K562 (cell line): ENCODE measurements at regions not wholly inside any gene's neighbourhood (a gene's known extent, or its start where the extent isn't known, plus 50 kb on each side); places are given as distances from the start of the nearest gene placed in this dataset.

ENCODE experiments used
- ATAC-seq: fragments of 200-7000 bp; cut with Tn5 transposase; 3 replicates; pipeline ENCODE4 v1.9.1; 2020; ENCODE audit warnings: moderate library complexity
- BruUV-seq: library from RNA; stranded (reverse); fragments of 400-500 nt; replicated peaks from 2 replicates; lab custom pipeline; 2021; lab: Mats Ljungman, UMichigan
- CTCF ChIA-PET: fragments of 300-600 bp; formaldehyde crosslinking; extraction: SDS; loops from one replicate; lab custom pipeline; 2021; ENCODE audit warnings: low intra/inter-chr PET ratio; lab: Yijun Ruan, JAX
- POLR2A ChIA-PET: fragments of 300-600, 350-650 bp; sonication (Branson Sonifier 250); formaldehyde crosslinking; extraction: SDS; loops from one replicate; lab custom pipeline; 2021; ENCODE audit warnings: antibody characterized with exemption, inconsistent platforms; lab: Yijun Ruan, JAX
- DNase-seq, 4 experiments: peaks; one replicate each; pipeline versions ENCODE4 v3.0.0 to v3.0.0-alpha.2; 2011 to 2018; ENCODE audit warnings: low spot score in 3 of 4, mixed read lengths in 3 of 4; ENCODE audit errors: extremely low read depth in 1 of 4
- FAIRE-seq: peaks from 2 replicates; lab custom pipeline; 2011; peaks lifted over from hg19 to GRCh38; lab: Jason Lieb, UNC
- H2AFZ ChIP-seq: 2 replicates; pipeline ENCODE4 v1.6.0; 2011; ENCODE audit warnings: low read depth, low read length, control low read depth, inconsistent platforms
- H3K27ac ChIP-seq: fragments of 200-600 bp; 3 replicates; pipeline ENCODE4 v1.8.0; 2011; ENCODE audit warnings: low read depth, mild to moderate bottlenecking, control low read depth, inconsistent platforms, low read length, moderate library complexity, mixed read lengths; ENCODE audit errors: extremely low read depth
- H3K27me3 ChIP-seq, 2 experiments: fragments of 300-600 bp in 1 of 2; 2 replicates in 1 of 2; 3 replicates in 1 of 2; pipeline versions ENCODE4 v1.6.0 to v1.8.0; 2011; ENCODE audit warnings: inconsistent platforms in 2 of 2, low read length in 2 of 2, mild to moderate bottlenecking in 1 of 2, mixed read lengths in 1 of 2, moderate library complexity in 1 of 2; ENCODE audit not compliant: control insufficient read depth in 2 of 2, insufficient read depth in 2 of 2
- H3K36me3 ChIP-seq: fragments of 300-600 bp; 3 replicates; pipeline ENCODE4 v1.8.0; 2011; ENCODE audit warnings: mild to moderate bottlenecking, low read length, inconsistent platforms; ENCODE audit not compliant: control insufficient read depth, insufficient read depth
- H3K4me1 ChIP-seq, 2 experiments: fragments of 200-600 bp in 1 of 2; replicated peaks in 1 of 2; 2 replicates in 1 of 2; 3 replicates in 1 of 2; pipeline versions ENCODE4 v1.5.1 to v1.8.0; 2011; ENCODE audit warnings: inconsistent platforms in 2 of 2, low read length in 2 of 2, mild to moderate bottlenecking in 1 of 2, mixed read lengths in 1 of 2, moderate library complexity in 1 of 2; ENCODE audit not compliant: control insufficient read depth in 2 of 2, insufficient read depth in 2 of 2
- H3K4me2 ChIP-seq: 2 replicates; pipeline ENCODE4 v1.6.1; 2011; ENCODE audit warnings: low read length, control low read depth, inconsistent platforms, mixed read lengths; ENCODE audit not compliant: insufficient read depth
- H3K4me3 ChIP-seq: fragments of 200-600 bp; sonication (generic), shearing (Covaris generic); 2 replicates; pipeline ENCODE4 v1.5.1; 2016; ENCODE audit warnings: control low read depth, inconsistent platforms
- H3K79me2 ChIP-seq: fragments of 200-600 bp; 3 replicates; pipeline ENCODE4 v1.8.0; 2011; ENCODE audit warnings: low read length, inconsistent platforms; ENCODE audit not compliant: control insufficient read depth, insufficient read depth
- H3K9ac ChIP-seq, 2 experiments: 2 replicates each; pipeline versions ENCODE4 v1.6.0 to v1.6.1; 2011; ENCODE audit warnings: low read depth in 2 of 2, low read length in 2 of 2, control low read depth in 1 of 2, inconsistent platforms in 1 of 2, mild to moderate bottlenecking in 1 of 2, mixed read lengths in 1 of 2; ENCODE audit not compliant: insufficient read depth in 1 of 2
- H3K9me1 ChIP-seq: one replicate; pipeline ENCODE4 v1.6.0; 2011; ENCODE audit warnings: inconsistent platforms, mild to moderate bottlenecking, low read length, moderate library complexity; ENCODE audit not compliant: control insufficient read depth, insufficient read depth
- H3K9me3 ChIP-seq: replicated peaks from 2 replicates; pipeline ENCODE4 v1.5.1; 2011; ENCODE audit warnings: low read depth, low read length, inconsistent platforms; ENCODE audit not compliant: control insufficient read depth, insufficient read depth
- H4K20me1 ChIP-seq: replicated peaks from 2 replicates; pipeline ENCODE4 v1.6.1; 2011; ENCODE audit warnings: low read length, inconsistent platforms, mixed read lengths; ENCODE audit not compliant: control insufficient read depth, insufficient read depth
- CSDE1 ChIP-seq, 2 experiments: fragments of 450-650 bp; IDR thresholded peaks; 2 replicates each; pipeline ENCODE4 v1.6.1; 2016; ENCODE audit warnings: mild to moderate bottlenecking in 1 of 2
- KAT8 ChIP-seq: fragments of 450-650 bp; IDR thresholded peaks from 2 replicates; pipeline ENCODE4 v1.6.1; 2016; ENCODE audit warnings: low read depth, mild to moderate bottlenecking
- LARP7 ChIP-seq: fragments of 450-650 bp; IDR thresholded peaks from 2 replicates; pipeline ENCODE4 v1.6.1; 2016
- MTA1 ChIP-seq: fragments of 450-650 bp; IDR thresholded peaks from 2 replicates; pipeline ENCODE4 v1.6.1; 2017; ENCODE audit warnings: borderline replicate concordance
- MYBL2 ChIP-seq, 2 experiments: fragments of 450-650 bp in 1 of 2; sonication (generic) in 1 of 2; formaldehyde crosslinking in 1 of 2; IDR thresholded peaks; 2 replicates each; pipeline versions ENCODE4 v1.6.1 to v1.8.1; 2017 to 2022; ENCODE audit warnings: borderline replicate concordance in 1 of 2, inconsistent platforms in 1 of 2, low read depth in 1 of 2, mild to moderate bottlenecking in 1 of 2, missing genetic modification reagents in 1 of 2, moderate library complexity in 1 of 2
- NRF1 ChIP-seq, 2 experiments: fragments of 450-650 bp; IDR thresholded peaks in 1 of 2; conservative IDR thresholded peaks in 1 of 2; 2 replicates each; pipeline ENCODE4 v1.6.1; 2014; ENCODE audit warnings: mild to moderate bottlenecking in 2 of 2
- OTX1 ChIP-seq: fragments of 450-650 bp; formaldehyde crosslinking; IDR thresholded peaks from 2 replicates; pipeline ENCODE4 v1.4.0; 2022; ENCODE audit warnings: mild to moderate bottlenecking
- PTRF ChIP-seq: fragments of 450-650 bp; IDR thresholded peaks from 2 replicates; pipeline ENCODE4 v1.6.1; 2016; ENCODE audit warnings: mild to moderate bottlenecking, missing genetic modification characterization, missing compliant biosample characterization
- ZNF717 ChIP-seq: fragments of 250-450 bp; sonication (Bioruptor Pico); IDR thresholded peaks from 2 replicates; pipeline ENCODE4 v1.5.0; 2021
- WGBS: fragments of 100-300 bp; shearing (Covaris generic); methylation state at CpG from one replicate; pipeline ENCODE4 v1.1.6; 2016; ENCODE audit warnings: low coverage, mixed read lengths; ENCODE audit not compliant: insufficient coverage; ENCODE audit errors: missing lambda C conversion rate; 5-methylcytosine and 5-hydroxymethylcytosine counted together
- in situ Hi-C: fragments of 300-500 bp; cut with MboI; formaldehyde crosslinking; loops from 4 replicates; pipeline ENCODE4 v1.15.0; 2018; ENCODE audit warnings: inconsistent platforms, mixed read lengths
- intact Hi-C: fragments of 100-400 bp; cut with micrococcal nuclease; formaldehyde crosslinking; loops from 2 replicates; pipeline ENCODE4 v1.14.2; 2022
- TF ChIP-seq, protein P1 (sequence below): fragments of 250-450 bp; sonication (Bioruptor Pico); IDR thresholded peaks from 2 replicates; pipeline ENCODE4 v1.8.0; 2021; ENCODE audit warnings: moderate library complexity, mild to moderate bottlenecking, inconsistent platforms
- TF ChIP-seq, protein P2 (sequence below): fragments of 450-650 bp; formaldehyde crosslinking; IDR thresholded peaks from 2 replicates; pipeline ENCODE4 v1.4.0; 2022; ENCODE audit warnings: missing genetic modification characterization

DNA sequence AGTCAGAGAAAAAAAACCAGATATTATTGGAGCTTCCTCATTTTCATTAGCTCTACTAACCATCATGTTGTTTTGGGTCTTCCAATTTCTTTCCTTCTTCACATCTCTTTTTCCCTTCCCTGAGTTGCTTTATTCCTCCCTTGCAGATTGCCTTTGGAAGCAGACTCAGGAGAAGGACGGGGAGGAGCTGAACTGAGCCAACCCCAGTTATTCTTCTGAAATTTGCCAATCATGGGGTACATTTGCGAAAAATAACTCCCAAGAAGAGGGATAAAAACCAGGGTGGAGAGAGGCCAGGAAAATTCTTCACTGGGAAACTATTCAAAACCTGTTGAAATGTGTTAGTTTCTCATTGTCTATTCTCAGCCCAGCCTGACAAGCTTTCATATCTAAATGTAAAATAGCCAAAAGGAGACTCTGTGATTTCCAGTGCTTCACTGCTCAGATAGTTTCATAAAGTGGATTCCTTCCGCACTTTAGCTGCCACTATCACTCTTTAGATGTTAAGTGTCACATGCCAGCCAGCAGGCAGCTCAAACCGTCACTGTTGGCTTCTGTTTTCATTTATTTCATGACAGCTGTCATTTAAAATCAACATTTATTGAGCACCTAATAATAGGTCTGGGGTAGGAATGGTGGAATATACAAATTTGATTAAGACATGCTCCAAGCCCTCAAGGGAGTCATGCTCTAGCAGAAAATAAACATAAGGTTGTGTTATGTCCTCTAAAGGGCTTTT is 204.5 kb downstream of the SREK1 start:
- FAIRE-seq (no peak), DNase-seq (no peak), ATAC-seq (no peak)
- Histone ChIP-seq H3K36me3 (no peaks in the 10 kb centered on the region), H4K20me1 (no peaks in the 10 kb centered on the region), H3K4me1 (no peaks in the 10 kb centered on the region), H3K27ac (no peak overlapping the region), H3K9ac (no peak overlapping the region), H3K4me3 (no peak overlapping the region), H3K27me3 (no peaks in the 10 kb centered on the region), H3K79me2 (no peaks in the 10 kb centered on the region), H3K4me2 (no peak overlapping the region), H3K9me3 (no peaks in the 10 kb centered on the region), H2AFZ (no peak overlapping the region), H3K9me1 (no peaks in the 10 kb centered on the region)
- TF ChIP-seq NRF1 (conservative IDR thresholded peaks at IDR 0.05 in 1 of 2, IDR thresholded peaks at IDR 0.05 in 1 of 2) (no peak), MTA1 (no peak), LARP7 (no peak), OTX1 (CRISPR knock-in tag) (no peak), CSDE1 (IDR thresholded peaks at IDR 0.05) (no peak), PTRF (tag) (no peak), MYBL2 (IDR thresholded peaks at IDR 0.05; ENCODE audit: low read depth) (no peak), MYBL2 (CRISPR knock-in tag; IDR thresholded peaks at IDR 0.05; ENCODE audit: borderline replicate concordance) (no peak), KAT8 (no peak), ZNF717 (CRISPR knock-in tag) (no peak)
- TF ChIP-seq, protein P1, sequence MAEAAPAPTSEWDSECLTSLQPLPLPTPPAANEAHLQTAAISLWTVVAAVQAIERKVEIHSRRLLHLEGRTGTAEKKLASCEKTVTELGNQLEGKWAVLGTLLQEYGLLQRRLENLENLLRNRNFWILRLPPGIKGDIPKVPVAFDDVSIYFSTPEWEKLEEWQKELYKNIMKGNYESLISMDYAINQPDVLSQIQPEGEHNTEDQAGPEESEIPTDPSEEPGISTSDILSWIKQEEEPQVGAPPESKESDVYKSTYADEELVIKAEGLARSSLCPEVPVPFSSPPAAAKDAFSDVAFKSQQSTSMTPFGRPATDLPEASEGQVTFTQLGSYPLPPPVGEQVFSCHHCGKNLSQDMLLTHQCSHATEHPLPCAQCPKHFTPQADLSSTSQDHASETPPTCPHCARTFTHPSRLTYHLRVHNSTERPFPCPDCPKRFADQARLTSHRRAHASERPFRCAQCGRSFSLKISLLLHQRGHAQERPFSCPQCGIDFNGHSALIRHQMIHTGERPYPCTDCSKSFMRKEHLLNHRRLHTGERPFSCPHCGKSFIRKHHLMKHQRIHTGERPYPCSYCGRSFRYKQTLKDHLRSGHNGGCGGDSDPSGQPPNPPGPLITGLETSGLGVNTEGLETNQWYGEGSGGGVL (CRISPR knock-in tag): no peak
- TF ChIP-seq, protein P2, sequence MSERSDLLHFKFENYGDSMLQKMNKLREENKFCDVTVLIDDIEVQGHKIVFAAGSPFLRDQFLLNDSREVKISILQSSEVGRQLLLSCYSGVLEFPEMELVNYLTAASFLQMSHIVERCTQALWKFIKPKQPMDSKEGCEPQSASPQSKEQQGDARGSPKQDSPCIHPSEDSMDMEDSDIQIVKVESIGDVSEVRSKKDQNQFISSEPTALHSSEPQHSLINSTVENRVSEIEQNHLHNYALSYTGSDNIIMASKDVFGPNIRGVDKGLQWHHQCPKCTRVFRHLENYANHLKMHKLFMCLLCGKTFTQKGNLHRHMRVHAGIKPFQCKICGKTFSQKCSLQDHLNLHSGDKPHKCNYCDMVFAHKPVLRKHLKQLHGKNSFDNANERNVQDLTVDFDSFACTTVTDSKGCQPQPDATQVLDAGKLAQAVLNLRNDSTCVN (CRISPR knock-in tag): no peak
- ChIA-PET POLR2A (interaction anchor here (1.0 to 1.3 kb wide), 2 partner anchors 10 to 11 kb away, joined by 3 to 4 read pairs; no protein-coding TSS in a partner anchor), CTCF (no interaction called here)
- intact Hi-C loops (no loop called here), in situ Hi-C loops (no loop called here)
- WGBS: 0% methylated on average over 4 of the region's 4 CpGs
- no TSS peak for BruUV-seq
